ENCODE measurements at regions not wholly inside any gene's neighbourhood (a gene's known extent, or its start where the extent isn't known, plus 50 kb on each side); places are given as distances from the start of the nearest gene placed in this dataset.

DNA sequence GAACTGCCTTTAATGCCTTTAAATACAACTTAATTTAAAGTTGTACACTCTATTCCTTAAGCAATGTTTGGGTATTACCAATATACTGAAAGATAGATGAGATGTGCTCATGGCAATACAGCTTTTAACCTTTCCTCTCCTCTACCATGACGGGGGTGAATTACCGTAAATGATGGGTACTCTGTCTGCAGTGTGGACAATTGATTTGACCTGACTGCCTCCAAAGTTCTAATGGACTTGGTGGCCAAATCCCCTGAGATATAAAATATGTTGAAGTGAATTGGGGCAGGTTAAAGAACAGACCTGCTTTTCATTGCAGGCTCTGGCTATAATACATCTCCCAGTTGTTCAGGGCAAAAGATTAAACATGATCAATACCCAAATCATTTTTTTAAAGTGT, 367.4 kb upstream of the NR5A2 start:
- H3K4me3 Mint-ChIP-seq = no peak overlapping the region
- no peak overlapping the region for H3K27ac Mint-ChIP-seq
- H3K4me1 Mint-ChIP-seq (ENCODE audit: low read depth) = peaks cover 5% of the 10 kb centered on the region
- intact Hi-C loops (cut with micrococcal nuclease) = no loop called here
- H3K9me3 Mint-ChIP-seq = no peaks in the 10 kb centered on the region
- no peaks in the 10 kb centered on the region for H3K36me3 Mint-ChIP-seq (ENCODE audit: low read depth)
- H3K27me3 Mint-ChIP-seq = no peaks in the 10 kb centered on the region

DNA sequence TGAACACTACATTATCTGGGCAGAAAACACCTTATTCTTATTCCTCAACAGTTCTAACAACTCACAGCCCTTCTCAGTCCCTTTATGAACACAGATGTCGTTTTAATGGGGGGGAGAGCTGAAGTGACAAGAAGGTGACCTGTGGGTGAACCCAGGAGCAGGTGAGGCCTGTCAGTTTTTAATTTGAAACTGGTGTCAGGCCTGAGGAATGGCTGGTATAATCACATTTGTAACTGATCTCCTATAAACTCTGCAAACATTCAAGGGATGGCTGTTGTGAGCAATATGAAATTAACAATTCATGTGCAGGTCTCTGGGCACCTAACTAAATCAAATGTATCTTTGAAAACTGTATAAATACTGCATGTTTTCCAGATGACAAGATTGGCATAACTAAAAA, 362.1 kb upstream of the NR5A2 start:
- no peaks in the 10 kb centered on the region for H3K36me3 Mint-ChIP-seq (ENCODE audit: low read depth)
- no peaks in the 10 kb centered on the region for H3K27me3 Mint-ChIP-seq
- H3K4me1 Mint-ChIP-seq (ENCODE audit: low read depth) = peaks cover 3% of the 10 kb centered on the region
- no peak overlapping the region for H3K4me3 Mint-ChIP-seq
- no peak overlapping the region for H3K27ac Mint-ChIP-seq
- no peaks in the 10 kb centered on the region for H3K9me3 Mint-ChIP-seq
- intact Hi-C loops (cut with micrococcal nuclease) = no loop called here

DNA sequence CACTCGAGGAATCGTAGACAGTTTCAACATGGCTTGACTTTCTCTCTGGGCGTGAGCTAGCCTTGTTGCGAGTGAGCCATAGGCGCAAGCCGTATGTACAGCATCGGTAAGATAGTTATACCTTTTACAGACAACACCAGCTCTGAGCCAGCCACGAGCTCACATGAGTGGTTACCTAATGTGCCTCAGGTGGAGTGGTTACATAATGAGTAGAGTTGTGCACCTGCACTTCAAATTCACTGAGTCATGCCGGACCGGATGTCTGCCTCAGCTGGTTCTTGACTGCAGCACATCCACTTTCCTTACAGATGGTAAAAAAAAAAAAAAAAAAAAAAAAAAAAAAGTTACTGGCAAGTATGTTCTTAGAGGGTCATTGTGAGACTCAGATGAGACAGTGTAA, 360.4 kb upstream of the NR5A2 start:
- Mint-ChIP-seq H3K9me3 (no peaks in the 10 kb centered on the region), H3K27me3 (no peaks in the 10 kb centered on the region), H3K36me3 (ENCODE audit: low read depth) (no peaks in the 10 kb centered on the region), H3K4me3 (no peak overlapping the region), H3K27ac (no peak overlapping the region), H3K4me1 (ENCODE audit: low read depth) (no peaks in the 10 kb centered on the region)
- intact Hi-C loops (cut with micrococcal nuclease) = no loop called here

DNA sequence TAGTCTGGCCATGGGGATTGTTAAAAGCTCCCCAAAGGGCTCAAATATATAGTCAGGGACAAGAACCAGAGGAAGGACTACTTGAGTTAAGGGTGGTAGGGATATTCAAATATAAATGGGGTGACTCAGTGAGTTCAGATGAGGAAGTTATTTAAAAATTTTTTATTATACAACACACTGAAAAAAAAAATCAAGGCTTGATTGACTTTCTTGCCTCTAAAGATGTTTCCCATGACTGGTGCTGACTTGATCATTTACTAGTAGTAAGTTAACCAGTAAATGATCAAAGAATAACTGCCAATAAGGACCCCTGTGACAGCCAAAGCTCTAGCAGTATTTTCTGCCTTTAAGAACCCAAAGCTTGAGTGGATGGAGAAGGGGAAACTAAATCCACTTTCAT, 357.6 kb upstream of the NR5A2 start:
- no peak overlapping the region for H3K4me3 Mint-ChIP-seq
- H3K27me3 Mint-ChIP-seq = no peaks in the 10 kb centered on the region
- H3K36me3 Mint-ChIP-seq (ENCODE audit: low read depth) = no peaks in the 10 kb centered on the region
- H3K4me1 Mint-ChIP-seq (ENCODE audit: low read depth) = no peaks in the 10 kb centered on the region
- no peak overlapping the region for H3K27ac Mint-ChIP-seq
- no peaks in the 10 kb centered on the region for H3K9me3 Mint-ChIP-seq
- intact Hi-C loops (cut with micrococcal nuclease) = no loop called here

DNA sequence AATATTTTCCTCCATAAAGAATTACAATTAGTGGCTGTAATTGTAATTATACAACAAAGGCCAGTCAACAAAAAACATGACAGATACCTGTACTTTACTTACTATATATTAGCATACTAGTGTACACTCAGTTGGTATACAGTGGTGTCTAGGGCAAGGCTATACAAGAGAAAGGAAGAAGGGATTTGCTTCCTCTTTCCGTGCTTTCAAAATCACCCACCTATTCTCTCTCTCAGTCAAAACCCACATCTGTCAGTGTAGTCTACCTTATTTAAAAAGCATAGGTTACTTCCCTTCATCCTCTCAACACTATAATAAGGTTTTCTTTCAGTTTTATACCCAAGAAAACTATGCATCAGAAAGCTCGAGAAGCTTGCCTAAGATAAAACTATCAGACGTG, 355.8 kb upstream of the NR5A2 start:
- Mint-ChIP-seq H3K27me3 (no peaks in the 10 kb centered on the region), H3K9me3 (no peaks in the 10 kb centered on the region), H3K4me1 (ENCODE audit: low read depth) (no peaks in the 10 kb centered on the region), H3K4me3 (no peak overlapping the region), H3K36me3 (ENCODE audit: low read depth) (no peaks in the 10 kb centered on the region), H3K27ac (no peak overlapping the region)
- intact Hi-C loops (cut with micrococcal nuclease) = no loop called here

DNA sequence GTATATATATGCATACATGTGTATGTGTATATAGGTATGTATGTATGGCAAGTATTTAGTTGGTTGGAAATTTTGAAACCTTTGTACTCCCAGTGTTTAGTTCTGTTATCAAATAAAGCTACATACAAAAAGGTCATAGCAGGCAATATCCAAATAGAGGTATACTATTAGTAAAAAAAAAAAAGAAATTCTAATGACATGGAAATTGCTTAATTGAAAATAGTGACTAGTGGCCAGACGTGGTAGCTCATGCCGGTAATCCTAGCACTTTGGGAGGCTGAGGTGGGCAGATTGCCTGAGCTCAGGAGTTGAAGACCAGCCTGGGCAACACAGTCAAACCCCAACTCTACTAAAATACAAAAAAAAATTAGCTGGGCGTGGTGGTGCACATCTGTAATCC, 351.6 kb upstream of the NR5A2 start:
- intact Hi-C loops (cut with micrococcal nuclease) = no loop called here
- no peaks in the 10 kb centered on the region for H3K36me3 Mint-ChIP-seq (ENCODE audit: low read depth)

DNA sequence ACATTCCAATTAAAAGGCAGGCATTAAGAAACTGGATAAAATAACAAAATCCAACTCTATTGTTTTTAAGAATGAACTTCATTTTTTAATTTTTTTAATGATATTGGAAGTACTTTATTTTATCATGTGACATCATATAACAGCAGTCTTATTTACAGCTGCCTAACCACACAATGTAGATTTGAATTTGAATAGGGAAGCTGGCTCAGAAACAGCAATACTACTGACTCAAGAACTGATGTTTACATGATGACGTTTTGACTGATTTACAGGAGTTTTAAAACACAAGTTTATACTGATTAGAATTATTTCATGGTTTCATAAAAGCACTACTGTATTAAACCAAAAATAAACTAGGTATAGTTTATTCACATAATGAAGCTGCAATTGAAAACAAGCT, 348.7 kb upstream of the NR5A2 start:
- H3K27me3 Mint-ChIP-seq = peaks cover 2% of the 10 kb centered on the region
- no peak overlapping the region for H3K27ac Mint-ChIP-seq
- no peaks in the 10 kb centered on the region for H3K36me3 Mint-ChIP-seq (ENCODE audit: low read depth)
- H3K9me3 Mint-ChIP-seq = peaks cover 8% of the 10 kb centered on the region
- intact Hi-C loops (cut with micrococcal nuclease) = no loop called here
- no peak overlapping the region for H3K4me3 Mint-ChIP-seq
- H3K4me1 Mint-ChIP-seq (ENCODE audit: low read depth) = no peaks in the 10 kb centered on the region

More for the DNA sequence above, 351.6 kb upstream of the NR5A2 start:
- Mint-ChIP-seq H3K9me3 (peaks cover 8% of the 10 kb centered on the region), H3K4me1 (ENCODE audit: low read depth) (no peaks in the 10 kb centered on the region), H3K27me3 (no peaks in the 10 kb centered on the region), H3K27ac (no peak overlapping the region), H3K4me3 (no peak overlapping the region)

DNA sequence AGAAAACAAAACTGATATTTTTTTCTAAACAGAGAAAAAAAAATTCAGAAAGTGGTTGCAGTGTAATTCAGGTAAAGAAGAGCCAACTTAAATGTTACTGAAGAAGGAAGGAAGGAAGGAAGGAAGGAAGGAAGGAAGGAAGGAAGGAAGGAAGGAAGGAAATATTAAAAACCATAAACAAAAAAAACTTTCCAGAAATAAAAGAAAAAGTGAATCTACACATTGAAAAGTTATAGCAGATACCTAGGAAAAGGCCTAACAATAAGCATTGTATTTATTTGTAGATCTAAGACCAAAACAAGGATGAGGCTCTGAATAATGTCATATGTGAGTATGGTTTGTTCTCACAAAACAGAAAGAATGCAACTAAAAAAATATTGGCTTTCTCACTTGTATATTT, 345.4 kb upstream of the NR5A2 start:
- Mint-ChIP-seq H3K4me1 (ENCODE audit: low read depth) (no peaks in the 10 kb centered on the region), H3K27ac (no peak overlapping the region), H3K36me3 (ENCODE audit: low read depth) (no peaks in the 10 kb centered on the region), H3K27me3 (peaks cover 2% of the 10 kb centered on the region), H3K4me3 (no peak overlapping the region), H3K9me3 (peaks cover 8% of the 10 kb centered on the region)
- intact Hi-C loops (cut with micrococcal nuclease) = loop anchor here (5.0 to 10.0 kb wide), 4 partner anchors 353 to 830 kb away; no protein-coding TSS in a partner anchor

DNA sequence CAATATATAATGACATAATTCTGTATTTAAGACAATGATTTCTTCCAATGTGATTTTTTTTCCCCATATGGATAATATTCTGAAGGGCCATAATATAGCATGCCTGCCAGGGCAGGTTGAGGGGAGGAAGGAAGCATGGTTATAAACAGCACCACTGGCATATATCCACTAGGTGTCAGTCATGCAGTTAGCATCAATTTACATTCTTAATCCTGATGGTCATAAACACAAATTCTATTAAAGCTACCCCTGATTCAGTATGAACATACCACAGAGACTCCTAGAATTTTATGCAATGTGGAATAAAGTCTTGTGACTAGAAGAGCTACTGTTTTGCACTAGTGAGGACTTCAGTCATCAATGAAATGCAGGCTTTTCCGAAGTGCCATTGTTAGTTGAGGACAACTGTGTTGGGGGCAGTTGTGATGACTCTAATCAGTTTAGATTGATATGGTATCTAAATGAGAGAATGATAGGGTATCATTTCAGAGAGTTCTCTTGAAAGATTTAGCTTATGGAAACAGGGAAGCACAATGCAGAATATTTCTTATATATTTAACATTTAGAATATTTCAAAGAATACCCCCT, 342.7 kb upstream of the NR5A2 start:
- Mint-ChIP-seq H3K27me3 (peaks cover 2% of the 10 kb centered on the region), H3K36me3 (ENCODE audit: low read depth) (no peaks in the 10 kb centered on the region), H3K4me3 (no peak overlapping the region), H3K4me1 (ENCODE audit: low read depth) (no peaks in the 10 kb centered on the region), H3K27ac (no peak overlapping the region), H3K9me3 (no peaks in the 10 kb centered on the region)
- intact Hi-C loops (cut with micrococcal nuclease) = loop anchor here (2.0 to 10.0 kb wide), 5 partner anchors 350 to 828 kb away; no protein-coding TSS in a partner anchor

DNA sequence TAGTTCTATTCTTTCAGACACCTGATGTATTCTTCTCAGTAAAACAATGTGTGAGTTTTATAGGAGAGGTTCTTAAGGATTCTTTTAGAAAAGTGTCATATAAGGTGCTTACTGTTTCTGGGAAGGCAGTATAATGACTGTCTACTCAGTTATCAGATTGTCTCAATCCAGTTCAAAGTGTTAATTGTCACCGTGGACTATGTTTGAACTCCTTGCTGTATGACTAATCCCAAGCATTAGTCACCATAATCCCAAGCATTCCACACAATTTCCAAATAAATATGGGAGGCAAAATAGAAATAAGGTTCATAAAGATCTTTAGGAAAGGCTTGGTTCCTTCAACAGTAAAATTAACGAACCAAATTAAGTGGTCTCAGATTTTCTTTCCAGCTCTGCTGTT, 342.1 kb upstream of the NR5A2 start:
- H3K27me3 Mint-ChIP-seq = peaks cover 2% of the 10 kb centered on the region
- intact Hi-C loops (cut with micrococcal nuclease) = loop anchor here (2.0 to 10.0 kb wide), 3 partner anchors 349 to 803 kb away; no protein-coding TSS in a partner anchor
- H3K9me3 Mint-ChIP-seq = no peaks in the 10 kb centered on the region
- H3K4me3 Mint-ChIP-seq = no peak overlapping the region
- no peak overlapping the region for H3K27ac Mint-ChIP-seq
- H3K4me1 Mint-ChIP-seq (ENCODE audit: low read depth) = peaks cover 3% of the 10 kb centered on the region
- no peaks in the 10 kb centered on the region for H3K36me3 Mint-ChIP-seq (ENCODE audit: low read depth)

DNA sequence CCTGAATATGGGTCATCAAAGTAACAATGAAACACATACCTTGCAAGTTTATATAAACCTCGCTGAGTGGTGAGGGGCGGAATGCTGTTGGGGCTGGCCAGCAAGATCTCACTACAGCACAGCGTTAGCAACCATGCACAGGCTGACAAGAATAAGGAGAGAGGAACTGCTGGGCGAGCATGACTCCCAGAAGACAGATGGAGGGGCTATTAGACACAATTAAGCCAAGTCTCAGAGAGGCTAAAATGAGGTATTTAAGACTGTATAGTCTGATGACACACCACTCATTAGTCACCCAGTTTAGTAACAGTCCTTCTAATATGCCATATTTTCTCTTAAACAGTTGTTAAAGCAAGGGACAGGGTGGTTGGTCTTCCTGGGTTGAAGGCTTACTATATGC, 340.2 kb upstream of the NR5A2 start:
- Mint-ChIP-seq H3K27ac (no peak overlapping the region), H3K4me3 (no peak overlapping the region), H3K9me3 (no peaks in the 10 kb centered on the region), H3K27me3 (no peaks in the 10 kb centered on the region), H3K36me3 (ENCODE audit: low read depth) (no peaks in the 10 kb centered on the region), H3K4me1 (ENCODE audit: low read depth) (peaks cover 17% of the 10 kb centered on the region)
- intact Hi-C loops (cut with micrococcal nuclease) = loop anchor here (10.0 kb wide), 2 partner anchors 347 to 617 kb away; no protein-coding TSS in a partner anchor

DNA sequence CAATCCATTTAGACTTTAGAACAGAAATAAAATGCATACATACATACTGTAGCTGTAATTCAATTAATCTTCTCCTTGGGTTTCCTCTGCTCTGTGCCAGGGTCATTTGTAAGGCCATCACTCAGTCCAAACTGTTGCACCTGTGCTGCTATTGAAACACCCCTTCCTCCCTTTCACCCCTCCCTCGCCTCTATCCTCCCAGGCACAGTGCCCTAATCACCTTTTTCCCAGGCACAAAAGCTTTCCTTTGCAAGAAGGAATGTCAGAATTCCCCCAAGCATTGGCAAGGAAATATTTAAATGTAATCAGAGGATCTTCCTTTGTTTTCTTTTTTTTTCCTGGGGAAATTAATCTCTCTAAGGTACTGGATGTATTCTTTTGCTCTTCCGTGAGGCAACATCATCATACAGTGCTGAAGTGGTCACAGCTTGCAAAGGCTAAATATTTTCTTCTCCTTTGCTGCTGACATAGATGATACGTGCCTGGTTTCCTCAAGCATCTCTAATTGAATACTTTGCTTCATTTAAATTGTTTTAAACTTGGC, 339.3 kb upstream of the NR5A2 start:
- H3K4me3 Mint-ChIP-seq = no peak overlapping the region
- no peaks in the 10 kb centered on the region for H3K9me3 Mint-ChIP-seq
- peaks cover 17% of the 10 kb centered on the region for H3K4me1 Mint-ChIP-seq (ENCODE audit: low read depth)
- H3K36me3 Mint-ChIP-seq (ENCODE audit: low read depth) = no peaks in the 10 kb centered on the region
- H3K27me3 Mint-ChIP-seq = no peaks in the 10 kb centered on the region
- intact Hi-C loops (cut with micrococcal nuclease) = loop anchor here (10.0 kb wide), 2 partner anchors 347 to 617 kb away; no protein-coding TSS in a partner anchor
- H3K27ac Mint-ChIP-seq = no peak overlapping the region

DNA sequence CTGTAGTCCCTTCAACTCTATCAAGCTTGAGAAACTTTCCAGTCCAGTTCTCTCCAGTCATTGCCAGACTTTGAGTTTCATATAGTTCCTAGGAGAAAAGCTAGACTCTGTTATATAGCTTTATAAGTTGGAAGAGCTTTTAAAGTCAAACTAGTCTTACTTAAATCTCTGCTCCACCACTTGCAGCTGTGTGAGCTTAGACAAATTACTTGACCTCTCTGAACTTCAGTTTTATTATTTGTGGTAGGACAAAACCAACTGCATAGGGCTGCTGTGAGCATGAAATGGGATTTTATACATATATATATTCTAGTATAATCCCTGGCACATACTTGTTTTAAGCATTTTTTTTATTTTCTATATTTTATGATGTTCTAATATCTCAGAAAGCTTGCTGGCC, 338.7 kb upstream of the NR5A2 start:
- peaks cover 17% of the 10 kb centered on the region for H3K4me1 Mint-ChIP-seq (ENCODE audit: low read depth)
- H3K4me3 Mint-ChIP-seq = no peak overlapping the region
- intact Hi-C loops (cut with micrococcal nuclease) = loop anchor here (10.0 kb wide), 2 partner anchors 346 to 616 kb away; no protein-coding TSS in a partner anchor
- H3K9me3 Mint-ChIP-seq = no peaks in the 10 kb centered on the region
- no peak overlapping the region for H3K27ac Mint-ChIP-seq
- no peaks in the 10 kb centered on the region for H3K27me3 Mint-ChIP-seq
- no peaks in the 10 kb centered on the region for H3K36me3 Mint-ChIP-seq (ENCODE audit: low read depth)

DNA sequence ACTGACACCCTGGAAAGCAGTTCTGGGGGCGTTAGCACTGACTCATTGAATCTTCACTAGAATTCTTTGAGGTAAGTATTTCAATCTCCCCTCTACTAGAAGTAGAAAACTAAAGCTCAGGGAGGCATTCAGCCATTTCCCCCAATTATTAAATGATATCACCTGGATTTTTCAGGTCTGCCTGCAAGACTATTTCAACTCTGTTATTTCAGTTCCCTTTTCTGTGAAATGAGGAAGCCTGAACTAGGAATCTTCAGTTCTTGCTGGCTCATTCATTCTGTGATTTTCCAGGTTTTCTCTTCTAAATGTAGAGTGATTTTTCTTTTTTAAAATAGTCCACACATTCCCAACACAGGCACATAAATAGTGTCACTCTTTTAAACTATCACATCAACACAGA, 337.0 kb upstream of the NR5A2 start:
- intact Hi-C loops (cut with micrococcal nuclease) = no loop called here
- Mint-ChIP-seq H3K4me1 (ENCODE audit: low read depth) (peaks cover 17% of the 10 kb centered on the region), H3K36me3 (ENCODE audit: low read depth) (no peaks in the 10 kb centered on the region), H3K27ac (no peak overlapping the region), H3K27me3 (no peaks in the 10 kb centered on the region), H3K9me3 (no peaks in the 10 kb centered on the region), H3K4me3 (no peak overlapping the region)

DNA sequence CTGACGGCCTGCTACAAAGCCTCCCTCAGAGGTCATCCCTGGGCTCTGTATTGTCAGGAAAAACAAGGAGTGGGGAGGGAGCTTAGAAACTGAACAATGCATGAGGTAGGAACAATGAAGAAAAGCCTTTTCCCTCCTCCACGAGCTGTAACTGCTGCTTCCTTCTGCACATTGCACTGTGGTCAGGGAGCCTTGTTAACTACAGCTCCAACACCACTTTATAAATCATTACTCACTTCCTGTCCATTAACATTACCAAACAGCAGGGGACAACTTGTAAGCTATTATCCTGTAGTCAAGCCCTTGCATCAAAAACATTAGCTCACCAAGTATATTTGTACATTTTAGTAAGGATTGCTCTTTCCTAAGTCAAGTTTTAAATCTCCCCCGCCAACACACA, 336.0 kb upstream of the NR5A2 start:
- H3K36me3 Mint-ChIP-seq (ENCODE audit: low read depth) = no peaks in the 10 kb centered on the region
- H3K27me3 Mint-ChIP-seq = no peaks in the 10 kb centered on the region
- no peaks in the 10 kb centered on the region for H3K9me3 Mint-ChIP-seq
- H3K4me1 Mint-ChIP-seq (ENCODE audit: low read depth) = peaks cover 17% of the 10 kb centered on the region
- intact Hi-C loops (cut with micrococcal nuclease) = no loop called here
- H3K27ac Mint-ChIP-seq = no peak overlapping the region
- no peak overlapping the region for H3K4me3 Mint-ChIP-seq
